CD4-positive, alpha-beta T cell treated with Interleukin-6 for 4 hours (primary cell): ENCODE measurements at regions not wholly inside any gene's neighbourhood (a gene's known extent, or its start where the extent isn't known, plus 50 kb on each side); places are given as distances from the start of the nearest gene placed in this dataset.

Source experiments
- DNase-seq: peaks from one replicate; pipeline ENCODE4 v3.0.0-alpha.2; 2020; ENCODE audit warnings: mixed read lengths

DNA sequence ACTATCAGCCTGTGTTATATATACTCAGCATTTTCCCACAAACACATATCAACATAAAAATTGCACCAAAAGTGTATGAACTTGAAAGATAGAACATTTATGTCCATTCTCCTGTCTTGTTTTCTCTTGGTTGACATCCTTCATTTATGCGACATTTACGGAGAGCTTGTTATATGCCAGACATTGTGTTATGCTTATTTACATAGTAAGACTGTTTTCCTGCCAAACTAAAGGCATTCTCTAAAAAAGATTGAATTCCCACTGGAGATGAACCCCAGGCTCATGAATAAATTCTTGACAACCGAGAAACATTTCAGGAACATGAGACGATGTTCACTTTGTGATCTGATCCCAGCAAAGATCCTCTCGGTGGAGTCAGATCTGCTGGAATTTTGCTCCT lies 131.0 kb downstream of the RAP2A start:
- no peak for DNase-seq

- DNase-seq, result no peak
Observed at GRCh38 chr13:97565906-97566305, 131.9 kb downstream of the RAP2A start.

DNA sequence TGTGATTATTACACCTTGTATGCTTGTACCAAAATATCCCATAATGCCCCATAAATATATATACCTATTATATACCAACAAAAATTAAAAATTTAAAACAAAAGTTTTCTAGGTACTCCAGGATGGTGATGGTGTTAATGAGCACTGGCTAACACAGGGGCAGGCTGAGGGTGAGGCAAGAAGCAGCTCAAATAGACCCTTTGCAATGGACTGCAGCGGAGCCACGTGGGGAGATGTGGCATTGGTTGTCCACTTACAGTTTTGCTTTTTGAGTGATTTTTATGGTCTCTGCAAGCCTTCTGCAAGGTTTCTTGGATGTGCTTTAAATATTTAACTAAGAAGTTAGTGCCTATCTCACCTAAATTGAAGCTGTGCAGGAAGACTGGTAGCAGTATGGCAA lies 132.9 kb downstream of the RAP2A start:
- no peak for DNase-seq

DNA sequence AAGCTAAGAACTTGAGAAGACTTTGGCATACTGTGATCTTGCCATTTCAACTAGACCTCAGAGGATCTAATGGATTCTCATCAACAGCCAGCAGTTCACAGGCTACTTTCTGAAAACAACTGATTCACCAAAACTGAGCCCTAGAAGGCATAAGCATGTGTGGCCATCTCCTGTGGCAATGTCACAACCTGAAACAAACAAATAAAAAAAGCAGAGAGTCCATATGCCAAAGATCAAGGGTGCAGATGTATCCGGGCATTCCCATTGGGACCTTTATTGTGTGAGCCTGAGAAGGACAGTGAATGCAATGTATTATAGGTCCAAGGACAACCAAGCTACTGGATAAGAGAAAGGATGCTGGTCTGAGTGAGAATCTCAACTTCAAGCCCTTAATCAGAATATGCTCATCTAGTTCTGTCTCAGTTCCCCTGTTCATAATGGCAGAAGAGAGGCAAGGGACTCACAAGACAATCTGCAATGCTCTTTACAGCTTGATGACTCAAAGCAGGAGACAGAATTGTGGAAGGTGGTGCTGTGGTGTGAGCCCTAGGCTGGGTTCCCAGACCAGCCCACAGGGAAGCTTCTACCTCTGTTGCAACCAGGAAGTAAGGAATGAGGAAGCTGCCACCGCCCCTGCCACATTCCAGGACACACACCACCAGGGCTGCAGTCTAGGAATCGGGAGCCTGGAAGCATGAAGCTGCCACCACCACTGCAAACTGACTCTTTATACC lies 133.7 kb downstream of the RAP2A start:
- no peak for DNase-seq

GRCh38 chr13:97568850-97569249 lies 134.9 kb downstream of the RAP2A start:
- DNase-seq, result no peak

- no peak for DNase-seq
Observed at GRCh38 chr13:97569841-97570240, 135.9 kb downstream of the RAP2A start.

DNA sequence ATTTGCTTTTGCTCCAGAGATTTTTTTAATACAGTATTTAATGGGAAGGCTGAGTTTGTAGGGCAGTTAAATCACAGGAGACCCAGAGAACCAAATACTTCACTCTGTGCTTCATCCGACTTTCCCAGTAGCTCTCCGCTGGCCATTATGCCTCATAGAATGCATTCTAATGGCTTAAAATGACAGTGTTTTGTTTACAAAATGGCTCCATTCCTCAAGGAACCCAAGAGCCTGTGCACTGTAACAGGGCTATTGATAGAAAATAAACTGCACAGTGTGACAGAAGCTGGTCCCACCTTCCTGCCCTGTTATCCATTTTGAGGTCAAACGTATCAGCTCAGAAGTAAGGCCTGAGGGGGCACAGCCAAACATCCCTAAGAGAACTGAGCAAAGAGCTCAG lies 136.5 kb downstream of the RAP2A start:
- no peak for DNase-seq

DNA sequence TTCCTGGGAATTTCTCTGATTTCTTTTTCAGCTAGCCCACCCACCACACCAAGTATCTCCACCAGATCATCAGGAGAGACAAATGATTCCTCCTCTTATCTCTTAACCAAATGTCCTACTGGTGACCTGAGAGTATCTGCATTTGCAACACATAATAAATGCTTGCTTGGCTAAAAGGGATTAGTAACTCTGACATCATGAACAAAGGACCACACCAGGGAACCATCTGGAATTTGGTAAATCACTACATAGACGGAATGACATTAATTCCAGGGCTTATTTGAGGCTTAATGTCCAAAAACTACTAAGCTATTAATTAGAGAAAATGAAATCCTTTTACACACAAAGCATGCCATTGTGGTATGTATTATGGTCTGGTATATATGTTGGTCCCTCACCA lies 139.0 kb downstream of the RAP2A start:
- DNase-seq, result no peak

DNA sequence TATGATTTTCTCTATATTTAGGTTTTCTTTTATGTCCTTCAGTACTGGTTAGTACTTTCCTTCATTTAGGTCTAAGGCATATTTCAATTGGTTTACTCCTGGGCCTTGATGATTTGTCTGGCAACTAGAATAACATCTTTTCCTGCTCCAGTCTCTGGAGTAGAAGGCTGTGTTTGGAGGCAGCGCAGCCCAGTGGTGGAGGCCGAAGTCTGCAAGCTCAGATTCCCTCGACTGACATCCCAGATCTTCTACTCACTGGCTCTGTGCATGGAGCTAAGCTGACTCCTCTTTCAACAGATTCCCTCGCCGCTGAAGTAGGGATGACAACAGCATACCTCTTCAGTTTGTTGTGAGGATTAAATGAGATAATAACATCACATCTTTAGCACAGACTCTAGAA lies 141.0 kb downstream of the RAP2A start:
- no peak for DNase-seq

- no peak for DNase-seq
Observed at GRCh38 chr13:97577026-97577425, 143.1 kb downstream of the RAP2A start.

DNA sequence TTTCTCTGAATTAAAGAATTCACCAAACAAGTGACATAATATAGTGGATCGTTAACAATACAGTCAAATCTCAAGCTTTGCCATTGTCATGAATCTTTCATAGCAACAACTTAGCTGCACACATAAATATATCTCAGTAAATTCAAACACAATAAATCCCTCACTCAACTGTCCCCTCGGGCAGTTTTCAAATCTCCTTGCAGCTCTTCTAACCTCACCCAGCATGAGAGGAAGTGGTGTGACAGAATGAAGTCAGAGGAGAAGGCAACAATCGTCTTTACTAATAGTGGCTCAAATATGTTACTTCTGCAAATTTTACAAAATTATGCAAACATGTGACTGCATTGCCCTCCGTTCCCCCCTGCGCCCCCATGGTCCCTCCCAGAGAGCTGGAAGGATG lies 148.2 kb downstream of the RAP2A start:
- DNase-seq, result no peak

- no peak for DNase-seq
Observed at GRCh38 chr13:97583907-97584497, 150.0 kb downstream of the RAP2A start.

- DNase-seq, result no peak
Observed at GRCh38 chr13:97586941-97587340, 153.0 kb downstream of the RAP2A start.

DNA sequence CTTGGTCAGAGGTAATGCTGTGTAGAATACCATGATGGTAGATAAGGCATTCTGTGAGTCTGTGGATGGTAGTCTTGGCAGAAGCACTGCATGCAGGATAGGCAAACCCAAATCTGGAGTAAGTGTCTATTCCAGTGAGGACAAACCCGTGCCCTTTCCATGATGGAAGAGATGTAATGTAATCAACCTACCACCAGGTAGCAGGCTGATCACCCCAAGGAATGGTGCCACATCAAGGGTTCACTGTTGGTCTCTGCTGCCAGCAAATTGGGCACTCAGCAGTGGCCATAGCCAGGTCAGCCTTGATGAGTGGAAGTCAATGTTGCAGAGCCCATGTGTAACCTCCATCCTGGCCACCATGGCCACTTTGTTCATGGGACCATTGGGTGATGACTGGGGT lies 155.0 kb downstream of the RAP2A start:
- DNase-seq, result no peak

- no peak for DNase-seq
Observed at GRCh38 chr13:97600458-97601075, 166.6 kb downstream of the RAP2A start.

DNA sequence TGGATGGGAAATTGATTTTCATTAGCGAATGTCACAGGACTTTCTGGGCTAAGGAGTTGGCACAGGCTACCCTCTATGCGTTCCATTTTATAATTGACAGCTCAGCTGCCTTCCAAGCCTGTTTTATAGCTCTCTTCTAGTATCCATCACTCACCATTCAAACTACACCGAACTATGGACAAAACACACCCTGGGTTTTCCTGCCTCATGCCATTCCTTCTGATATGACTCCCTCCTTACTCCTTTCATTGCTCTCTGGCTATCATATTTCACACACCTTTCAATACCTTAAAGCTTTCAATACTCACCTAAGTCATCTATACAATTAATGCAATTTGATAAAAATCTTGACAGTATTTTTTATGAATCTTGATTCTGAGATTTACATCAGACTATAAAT lies 181.3 kb downstream of the RAP2A start:
- no peak for DNase-seq

GRCh38 chr13:97616385-97616784 lies 182.4 kb downstream of the RAP2A start:
- no peak for DNase-seq

DNA sequence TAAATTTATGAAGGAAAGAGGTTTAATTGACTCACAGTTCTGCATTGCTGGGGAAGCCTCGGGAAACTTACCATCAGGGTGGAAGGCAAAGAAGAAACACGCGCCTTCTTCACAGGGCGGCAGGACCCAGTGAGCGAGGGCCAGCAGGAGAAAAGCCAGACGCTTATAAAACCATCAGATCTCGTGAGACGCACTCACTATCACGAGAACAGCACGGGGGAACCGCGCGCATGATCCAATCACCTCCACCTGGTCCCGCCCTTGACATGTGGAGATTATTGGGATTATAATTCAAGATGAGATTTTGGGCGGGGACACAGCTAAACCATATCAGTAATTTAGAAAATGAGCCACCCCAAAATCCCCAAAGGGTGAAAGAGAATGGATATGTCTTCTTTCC lies 187.1 kb downstream of the RAP2A start:
- DNase-seq, result no peak

DNA sequence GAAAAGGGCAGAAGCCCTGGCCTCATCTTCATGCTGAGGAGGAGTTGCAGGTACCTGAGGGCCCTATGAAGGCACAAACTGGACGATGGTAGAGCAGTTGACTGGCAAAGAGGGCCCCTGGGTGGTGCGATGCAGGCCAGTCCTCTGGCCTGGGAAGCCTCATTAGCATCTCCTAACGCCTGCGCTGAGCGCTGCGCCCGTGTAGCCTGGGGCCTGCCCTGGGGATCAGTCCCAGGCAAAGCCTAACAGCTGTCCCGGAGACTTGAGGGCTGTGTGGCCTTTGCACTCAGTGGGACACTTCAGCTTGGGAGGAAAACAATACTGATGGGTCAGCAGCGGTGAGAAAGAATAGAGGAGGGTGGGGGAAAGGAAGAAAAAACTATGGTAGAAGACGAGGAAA lies 187.7 kb downstream of the RAP2A start:
- DNase-seq, result no peak

DNA sequence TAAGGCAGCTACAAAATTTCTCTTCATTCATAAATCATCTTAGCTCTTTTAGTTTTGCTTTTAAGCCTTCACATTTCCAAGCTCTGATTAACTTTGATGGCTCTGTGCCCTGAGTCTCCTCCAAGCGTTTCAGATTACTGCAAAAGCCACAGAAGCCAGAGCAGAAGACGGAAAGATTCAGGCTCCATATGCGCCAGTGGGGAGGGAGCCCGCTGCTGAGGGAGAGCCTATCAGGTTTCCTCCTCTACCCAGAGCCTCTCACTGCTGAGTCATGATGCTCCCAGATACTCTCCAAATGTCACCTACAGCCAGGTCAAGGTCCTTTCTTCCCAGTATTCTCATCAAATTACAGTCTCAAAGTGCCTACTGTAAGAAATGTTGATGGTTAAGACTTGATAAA lies 193.6 kb downstream of the RAP2A start:
- no peak for DNase-seq

- no peak for DNase-seq
Observed at GRCh38 chr13:97629601-97630272, 195.8 kb downstream of the RAP2A start.

DNA sequence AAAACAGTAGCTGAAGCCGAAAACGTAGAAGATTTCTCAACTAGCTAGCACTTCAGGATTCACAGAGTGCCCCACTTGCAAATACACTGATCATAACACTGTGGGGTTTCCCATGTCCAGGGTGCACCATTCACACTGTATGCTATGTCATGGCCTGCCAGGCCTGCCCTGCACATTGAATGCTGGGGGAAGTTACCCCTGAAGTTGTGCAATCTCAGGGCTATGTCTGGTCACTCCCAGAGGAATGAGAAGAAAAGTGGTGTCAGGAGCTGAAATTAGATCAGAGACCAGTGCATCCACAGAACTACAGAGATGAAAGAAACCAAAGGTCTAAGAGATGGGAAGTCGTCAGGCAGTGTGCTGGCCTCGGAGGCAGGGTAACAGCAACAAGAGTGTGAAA lies 196.8 kb downstream of the RAP2A start:
- DNase-seq, result no peak

DNA sequence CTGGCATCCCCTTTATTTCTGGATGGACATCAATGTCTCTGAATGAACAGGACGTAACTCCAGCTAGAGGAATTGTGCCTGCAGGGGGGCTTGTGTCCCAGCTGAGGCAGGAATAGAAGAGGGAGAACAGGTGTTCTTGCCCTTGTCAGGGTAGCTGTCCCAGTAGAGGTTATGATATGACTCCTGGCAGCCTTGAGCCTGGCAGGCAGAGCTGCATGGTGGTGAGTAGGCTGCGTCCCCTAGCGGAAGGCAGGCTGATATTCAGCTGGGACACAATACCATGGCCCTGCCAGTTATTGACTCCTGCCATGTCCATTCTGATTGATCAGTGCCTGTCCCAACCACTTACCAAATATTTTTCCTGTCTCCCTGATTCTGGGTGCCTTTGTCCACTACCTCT lies 197.2 kb downstream of the RAP2A start:
- DNase-seq, result no peak

GRCh38 chr13:97639236-97639635 lies 205.3 kb downstream of the RAP2A start:
- no peak for DNase-seq
